OCI-LY3 (cell line): ENCODE measurements at regions not wholly inside any gene's neighbourhood (a gene's known extent, or its start where the extent isn't known, plus 50 kb on each side); places are given as distances from the start of the nearest gene placed in this dataset.

Experiments used
- CTCF ChIP-seq: fragments of 200-600, 300-600 bp; sonication (generic); IDR thresholded peaks from 2 replicates; pipeline ENCODE4 v1.5.1; 2014; ENCODE audit warnings: antibody characterized with exemption, low read length, low read depth
- EZH2phosphoT487 ChIP-seq: fragments of 200-600 bp; shearing (Covaris generic); IDR thresholded peaks from 2 replicates; pipeline ENCODE4 v1.6.1; 2018; ENCODE audit warnings: antibody characterized with exemption, mixed run types, low read depth

GRCh38 chr3:96213393-96213792 is 601.0 kb upstream of the EPHA6 start:
- TF ChIP-seq CTCF (no peak), EZH2phosphoT487 (no peak)
